ENCODE measurements at regions not wholly inside any gene's neighbourhood (a gene's known extent, or its start where the extent isn't known, plus 50 kb on each side); places are given as distances from the start of the nearest gene placed in this dataset.
A peak's percentile ranks its signal among the peaks of the same experiment; 100 is the strongest.
"Not testable (repeated sequence)": the region's sequence is repeated elsewhere in the genome, so short reads cannot be mapped to it uniquely, and the experiment has no call there.

DNA sequence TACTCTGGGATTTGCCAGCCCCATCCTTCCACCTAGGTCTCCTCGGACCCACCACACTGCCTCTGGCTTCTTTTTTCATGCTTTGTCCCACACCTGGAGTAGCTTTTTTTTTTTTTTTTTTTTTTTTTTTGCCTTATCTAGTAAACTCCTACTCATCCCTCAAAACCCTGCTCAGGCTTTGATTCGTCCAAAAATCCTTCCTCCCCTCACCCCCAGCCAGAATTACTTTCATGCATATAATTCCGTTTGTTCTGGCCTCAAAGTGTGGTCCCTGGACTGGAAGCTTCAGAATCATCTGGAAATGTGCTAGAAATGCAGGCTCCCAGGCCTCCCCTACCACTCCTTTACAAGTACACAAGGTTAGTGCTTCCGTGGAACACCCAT, 320.1 kb downstream of the PTTG2 start:
- no peak for DNase-seq

DNA sequence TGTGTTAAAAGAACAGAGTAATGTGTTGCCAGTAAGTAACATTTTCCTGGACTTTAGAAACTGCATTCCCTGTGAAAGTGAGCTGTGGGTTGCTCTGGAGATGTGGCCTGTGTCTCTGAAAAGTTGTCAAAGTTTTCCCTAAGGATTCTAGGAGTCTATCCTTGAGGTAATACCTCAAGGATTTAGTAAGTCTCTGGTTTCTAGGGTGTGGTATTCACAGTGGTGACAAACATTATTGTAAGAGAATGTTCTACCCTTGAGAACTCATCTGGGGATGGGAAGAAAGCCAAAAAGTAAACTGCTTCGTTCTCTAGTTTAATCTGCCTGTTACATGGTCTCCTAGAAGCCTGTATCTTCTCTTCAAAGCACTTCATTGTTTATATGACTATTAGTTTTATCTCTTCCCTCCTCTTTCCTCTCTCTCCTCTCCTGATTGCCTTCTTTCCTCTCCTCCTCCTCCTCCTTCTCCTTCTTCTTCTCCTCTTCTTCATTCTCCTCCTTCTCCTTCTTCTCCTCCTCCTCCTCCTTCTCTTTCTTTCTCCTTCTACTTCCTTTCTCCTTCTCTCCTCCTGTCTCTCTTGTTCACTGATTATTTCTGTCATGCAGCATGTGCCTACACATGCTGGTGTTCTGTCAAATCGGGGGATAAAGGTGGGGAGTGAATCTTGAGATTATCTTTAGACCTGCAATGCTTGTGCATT, 321.3 kb downstream of the PTTG2 start:
- DNase-seq: no peak

DNA sequence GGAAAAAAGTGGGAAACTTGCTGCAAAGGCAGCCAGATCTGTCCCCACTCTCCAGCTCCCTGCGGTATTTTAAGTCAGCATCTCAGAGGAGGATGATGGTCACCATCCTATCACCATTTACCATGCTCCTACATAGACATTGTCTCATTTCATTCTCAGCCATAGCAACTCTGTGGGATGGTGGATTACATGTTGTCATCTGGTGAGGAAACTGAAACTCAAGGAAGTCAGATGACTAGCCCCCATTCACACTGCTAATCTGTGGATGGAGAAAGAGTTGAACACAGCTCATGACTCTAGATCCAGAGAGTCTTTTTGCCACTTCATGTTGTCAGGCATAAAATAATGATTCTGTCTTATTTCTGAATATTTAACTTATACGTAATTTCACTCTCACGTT, 323.5 kb downstream of the PTTG2 start:
- no peak for DNase-seq

GRCh38 chr4:38284294-38285030, 324.3 kb downstream of the PTTG2 start:
- DNase-seq: no peak

- DNase-seq: no peak
Observed at GRCh38 chr4:38287101-38287851, 327.1 kb downstream of the PTTG2 start.

- no peak for DNase-seq
Observed at GRCh38 chr4:38289553-38289952, 329.4 kb downstream of the PTTG2 start.

DNA sequence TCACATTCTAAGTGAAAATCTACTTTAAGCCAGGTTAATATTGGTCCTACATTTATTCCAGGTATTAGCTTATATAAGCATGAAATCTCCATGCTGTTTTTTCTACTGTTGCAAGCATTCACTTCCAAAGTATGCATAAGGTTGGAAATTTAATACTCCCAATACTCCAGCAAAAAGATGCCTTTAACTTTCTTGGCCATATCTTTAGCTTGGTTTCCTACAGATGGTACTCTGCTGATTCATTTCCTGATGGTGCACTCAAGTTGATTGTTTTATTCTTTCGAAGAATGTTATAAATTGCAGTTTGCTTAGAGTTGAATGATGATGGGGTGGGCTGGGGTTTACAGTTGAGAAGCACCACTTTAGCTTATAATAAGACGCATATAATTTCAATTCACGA, 330.2 kb downstream of the PTTG2 start:
- no peak for DNase-seq

DNA sequence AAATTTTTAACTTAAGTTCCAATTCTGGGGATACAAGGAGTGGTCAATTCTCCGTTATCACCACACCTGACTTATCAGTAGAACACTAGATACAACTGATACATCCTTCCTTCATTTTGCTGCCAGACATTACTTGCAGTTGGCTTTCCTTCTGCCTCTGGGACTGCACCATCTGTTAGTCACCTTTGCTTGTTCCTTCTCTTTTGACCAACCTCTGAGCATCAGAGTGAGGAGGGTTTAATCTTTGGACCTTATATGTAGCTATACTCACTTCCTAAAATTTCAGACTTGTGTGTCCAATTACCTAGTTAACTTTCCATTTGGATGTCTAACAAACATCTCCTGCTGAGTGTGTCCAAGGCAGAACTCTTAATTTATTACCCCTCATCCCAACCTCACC, 330.7 kb downstream of the PTTG2 start:
- DNase-seq: no peak

GRCh38 chr4:38292529-38292928, 332.3 kb downstream of the PTTG2 start:
- no peak for DNase-seq

- no peak for DNase-seq
Observed at GRCh38 chr4:38294238-38294637, 334.0 kb downstream of the PTTG2 start.

GRCh38 chr4:38297061-38297460, 336.9 kb downstream of the PTTG2 start:
- DNase-seq: no peak

DNA sequence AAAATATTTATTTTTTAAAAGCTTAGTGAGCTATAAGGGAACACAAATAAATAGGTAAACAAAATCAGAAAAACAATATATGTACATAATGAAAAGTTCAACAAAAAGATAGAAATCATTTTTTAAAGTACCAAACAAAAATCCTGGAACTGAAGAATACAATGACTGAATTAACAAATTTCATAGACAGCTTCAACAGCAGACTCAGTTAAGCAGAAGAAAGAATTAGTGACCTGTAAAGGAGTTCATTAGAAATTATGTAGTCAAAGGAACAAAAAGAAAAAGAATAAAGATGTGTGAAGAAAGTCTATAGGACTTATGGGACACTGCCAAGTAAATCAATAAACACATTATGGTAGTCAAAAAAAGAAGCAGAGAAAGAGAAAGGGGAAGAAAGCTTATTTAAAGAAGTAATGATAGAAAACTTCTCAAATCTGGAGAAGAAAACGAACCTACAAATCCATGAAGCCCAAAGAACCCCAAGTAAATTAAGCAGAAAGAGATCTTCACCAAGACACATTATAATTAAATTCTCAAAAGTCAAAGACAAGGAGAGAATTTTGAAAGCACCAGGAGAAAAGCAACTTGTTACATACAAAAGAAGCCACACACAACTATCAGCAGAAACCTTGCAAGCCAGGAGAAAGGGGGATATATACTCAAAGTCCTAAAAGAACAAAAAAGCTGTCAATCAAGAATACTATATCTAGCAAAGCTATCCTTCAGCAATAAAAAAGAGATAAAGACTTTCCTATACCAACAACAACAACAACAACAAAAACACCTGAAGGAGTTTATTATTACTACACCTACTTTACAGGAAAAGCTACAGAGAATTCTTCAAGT, 338.9 kb downstream of the PTTG2 start:
- no peak for DNase-seq

GRCh38 chr4:38302910-38303309, 342.7 kb downstream of the PTTG2 start:
- no peak for DNase-seq

DNA sequence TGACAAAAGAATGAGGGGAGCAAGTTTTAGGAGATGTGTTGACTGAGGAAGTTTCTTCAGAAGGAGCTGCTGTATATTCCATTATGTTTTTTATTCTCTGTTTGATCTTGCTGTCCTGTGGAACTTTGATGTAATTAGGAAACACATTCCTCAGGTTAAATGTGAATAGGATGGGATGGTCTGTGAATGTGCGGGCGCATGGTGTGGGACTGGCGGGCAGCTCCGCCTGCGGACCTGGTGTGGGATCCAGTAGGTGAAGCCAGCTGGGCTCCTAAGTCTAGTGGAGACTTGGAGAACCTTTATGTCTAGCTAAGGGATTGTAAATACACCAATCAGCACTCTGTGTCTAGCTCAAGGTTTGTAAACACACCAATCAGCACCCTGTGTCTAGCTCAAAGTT, 344.3 kb downstream of the PTTG2 start:
- not testable (repeated sequence) for DNase-seq

- no peak for DNase-seq
Observed at GRCh38 chr4:38306482-38307071, 346.4 kb downstream of the PTTG2 start.

DNA sequence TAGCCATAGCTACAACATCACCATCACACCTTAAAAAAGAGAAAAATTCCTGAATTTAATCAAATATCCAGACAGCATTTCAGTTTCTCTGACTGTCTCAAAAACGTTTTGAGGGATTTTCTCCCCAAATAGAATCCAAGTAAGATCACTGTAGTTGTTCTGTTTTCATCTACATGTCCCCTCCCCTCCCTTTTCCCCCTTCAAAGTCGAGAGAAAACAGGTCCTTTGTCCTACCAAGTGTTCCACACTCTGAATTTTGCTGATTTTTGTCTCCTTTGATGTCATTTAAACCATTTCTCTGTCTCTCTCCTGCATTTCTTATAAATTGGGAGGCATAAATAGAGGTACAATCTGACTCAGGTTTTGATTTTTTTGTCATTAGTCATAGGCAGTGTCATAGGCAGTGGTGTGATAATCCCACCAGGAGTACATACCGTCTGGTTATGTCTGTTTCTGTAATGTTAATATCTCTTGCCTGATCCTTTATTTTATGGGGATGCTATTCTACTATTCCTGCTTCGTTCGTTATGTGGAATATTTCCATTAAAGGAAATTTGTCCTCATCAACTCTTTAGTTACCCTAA, 348.6 kb downstream of the PTTG2 start:
- no peak for DNase-seq

DNA sequence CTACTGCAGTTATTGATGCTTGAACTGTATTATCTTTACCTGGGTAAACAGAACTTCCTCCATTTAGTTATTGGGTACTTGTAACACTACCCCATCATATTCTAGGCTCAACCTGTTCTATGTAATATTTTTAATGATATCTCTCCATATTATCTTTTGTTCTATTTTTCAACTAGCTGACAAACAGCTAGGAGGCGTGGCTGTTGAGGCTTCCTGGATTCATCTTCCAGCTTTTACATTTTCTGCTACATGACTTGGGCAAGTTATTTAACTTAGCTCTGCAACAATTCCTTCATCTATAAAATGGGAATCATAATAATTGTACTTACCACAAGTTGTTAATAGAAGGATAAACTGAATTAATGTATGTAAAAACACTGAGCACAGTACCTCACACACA, 349.3 kb downstream of the PTTG2 start:
- DNase-seq: no peak

DNA sequence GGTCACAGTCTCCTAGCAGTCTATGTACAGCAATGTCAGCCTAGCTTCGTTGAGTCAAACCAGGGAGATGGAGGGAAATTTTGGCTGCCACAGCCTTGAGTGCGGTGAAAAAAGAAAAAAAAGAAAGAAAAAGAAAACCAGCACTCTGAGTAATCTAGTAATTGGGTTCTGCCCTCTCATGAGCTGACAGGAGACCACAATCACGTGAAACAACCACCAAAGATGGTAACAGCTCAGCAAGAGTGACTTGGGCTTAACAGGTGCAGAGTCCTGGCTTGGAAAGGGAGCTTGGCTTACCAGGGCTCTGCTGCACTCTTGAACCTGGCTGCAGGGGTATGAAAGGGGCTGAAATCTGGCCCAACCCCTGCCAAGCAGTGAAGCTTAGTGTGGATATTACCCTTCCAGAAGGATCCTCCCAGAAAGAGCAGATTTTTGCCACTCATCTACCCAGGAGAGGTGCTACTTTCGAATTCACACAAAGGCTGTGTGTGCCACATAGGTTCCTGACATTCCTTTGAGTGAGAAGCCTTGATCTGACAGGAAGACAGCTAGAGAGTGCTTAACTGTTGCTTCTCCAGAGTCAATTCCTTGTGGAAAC, 350.3 kb downstream of the PTTG2 start:
- peak; percentile 60 for DNase-seq

DNA sequence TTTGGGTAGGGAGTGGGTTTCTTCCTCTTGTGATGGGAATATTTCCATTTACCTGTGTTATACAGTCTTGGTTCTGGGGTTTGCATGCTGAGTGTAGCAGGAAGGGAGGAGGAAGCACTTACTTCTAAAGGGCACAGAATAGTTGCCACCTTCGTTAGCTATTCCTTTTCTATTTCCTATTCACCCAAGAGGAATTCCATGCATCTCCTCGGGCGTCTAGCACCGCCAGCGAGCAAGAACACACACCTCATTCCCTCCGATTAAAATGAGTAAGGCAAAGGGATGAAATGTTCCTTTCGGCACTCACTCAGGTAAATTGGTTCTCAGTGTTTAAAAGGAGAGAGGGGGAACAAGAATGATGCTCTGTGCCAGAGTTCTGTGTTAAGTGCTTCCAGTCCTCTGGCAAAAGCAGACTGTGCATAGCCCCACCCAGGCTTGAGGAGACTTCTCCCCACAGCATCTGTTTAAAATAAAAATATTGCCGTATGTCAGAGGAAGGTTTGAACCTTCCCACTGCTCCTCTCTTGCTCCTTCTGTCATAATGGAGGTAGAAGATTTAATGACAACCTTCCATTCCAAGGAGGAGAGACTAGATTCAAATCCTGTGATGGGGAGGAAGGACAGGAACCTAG, 351.4 kb downstream of the PTTG2 start:
- DNase-seq: no peak

DNA sequence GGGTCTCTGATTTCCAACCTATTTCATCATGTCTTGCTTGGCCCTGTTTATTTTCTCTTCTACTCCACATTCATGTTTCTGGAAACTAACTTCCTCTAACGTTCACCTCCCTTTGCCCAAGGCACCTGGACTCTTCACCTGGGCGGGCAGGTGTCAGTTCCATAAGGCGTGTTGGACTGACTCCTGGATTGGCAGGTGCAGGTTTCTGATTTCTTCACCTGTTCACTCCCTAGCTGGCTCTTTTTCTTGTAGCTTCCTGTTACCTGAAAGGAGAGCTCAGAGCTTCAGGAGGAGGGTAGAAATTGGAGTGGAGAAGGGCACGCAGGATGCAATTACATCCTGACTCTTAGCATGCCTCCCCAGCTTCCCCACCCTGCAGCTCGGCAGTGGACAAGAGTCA, 350.8 kb upstream of the KLF3 start:
- no peak for DNase-seq

- no peak for DNase-seq
Observed at GRCh38 chr4:38313999-38314561, 349.9 kb upstream of the KLF3 start.
